ENCODE measurements at regions not wholly inside any gene's neighbourhood (a gene's known extent, or its start where the extent isn't known, plus 50 kb on each side); places are given as distances from the start of the nearest gene placed in this dataset.

GRCh38 chr10:63077800-63078199 is 55.3 kb upstream of the NRBF2 start:
- no peak for DNase-seq (ENCODE audit: low spot score)
- no peak for TF ChIP-seq CTCF (IDR thresholded peaks at IDR 0.05; ENCODE audit: extremely low read depth, insufficient read depth, missing control alignments)
- in situ Hi-C loops (cut with MboI; ENCODE audit: low pct_unique_long_range_greater_than_20kb, low sequenced_read_pairs, unreplicated experiment): loop anchor here (10.0 kb wide), 1 partner anchor 463 kb away; no protein-coding TSS in a partner anchor

GRCh38 chr10:63072951-63073350 is 60.2 kb upstream of the NRBF2 start:
- no peak for DNase-seq (ENCODE audit: low spot score)
- no peak for TF ChIP-seq CTCF (IDR thresholded peaks at IDR 0.05; ENCODE audit: extremely low read depth, insufficient read depth, missing control alignments)
- in situ Hi-C loops (cut with MboI; ENCODE audit: low pct_unique_long_range_greater_than_20kb, low sequenced_read_pairs, unreplicated experiment): loop anchor here (10.0 kb wide), 1 partner anchor 458 kb away; no protein-coding TSS in a partner anchor

GRCh38 chr10:63071145-63071544 is 62.0 kb upstream of the NRBF2 start:
- TF ChIP-seq CTCF (IDR thresholded peaks at IDR 0.05; ENCODE audit: extremely low read depth, insufficient read depth, missing control alignments): no peak
- no peak for DNase-seq (ENCODE audit: low spot score)
- in situ Hi-C loops (cut with MboI; ENCODE audit: low pct_unique_long_range_greater_than_20kb, low sequenced_read_pairs, unreplicated experiment): loop anchor here (10.0 kb wide), 1 partner anchor 456 kb away; no protein-coding TSS in a partner anchor

GRCh38 chr10:63069318-63069717 is 63.8 kb upstream of the NRBF2 start:
- no peak for TF ChIP-seq CTCF (IDR thresholded peaks at IDR 0.05; ENCODE audit: extremely low read depth, insufficient read depth, missing control alignments)
- in situ Hi-C loops (cut with MboI; ENCODE audit: low pct_unique_long_range_greater_than_20kb, low sequenced_read_pairs, unreplicated experiment): no loop called here
- DNase-seq (ENCODE audit: low spot score): no peak

GRCh38 chr10:63068246-63068645 is 64.9 kb upstream of the NRBF2 start:
- no peak for TF ChIP-seq CTCF (IDR thresholded peaks at IDR 0.05; ENCODE audit: extremely low read depth, insufficient read depth, missing control alignments)
- in situ Hi-C loops (cut with MboI; ENCODE audit: low pct_unique_long_range_greater_than_20kb, low sequenced_read_pairs, unreplicated experiment): no loop called here
- DNase-seq (ENCODE audit: low spot score): no peak

- TF ChIP-seq CTCF (IDR thresholded peaks at IDR 0.05; ENCODE audit: extremely low read depth, insufficient read depth, missing control alignments): no peak
- in situ Hi-C loops (cut with MboI; ENCODE audit: low pct_unique_long_range_greater_than_20kb, low sequenced_read_pairs, unreplicated experiment): no loop called here
- DNase-seq (ENCODE audit: low spot score): no peak
Observed at GRCh38 chr10:63066606-63067005, 66.5 kb upstream of the NRBF2 start.

GRCh38 chr10:63064706-63065105 is 68.4 kb upstream of the NRBF2 start:
- in situ Hi-C loops (cut with MboI; ENCODE audit: low pct_unique_long_range_greater_than_20kb, low sequenced_read_pairs, unreplicated experiment): no loop called here
- no peak for TF ChIP-seq CTCF (IDR thresholded peaks at IDR 0.05; ENCODE audit: extremely low read depth, insufficient read depth, missing control alignments)
- no peak for DNase-seq (ENCODE audit: low spot score)
